ENCODE measurements at regions not wholly inside any gene's neighbourhood (a gene's known extent, or its start where the extent isn't known, plus 50 kb on each side); places are given as distances from the start of the nearest gene placed in this dataset.

GRCh38 chr11:69395287-69395686 lies 86.2 kb upstream of the LINC01488 start:
- DNase-seq: no peak

- no peak for DNase-seq
Measured at GRCh38 chr11:69396051-69396947, 85.2 kb upstream of the LINC01488 start.

- no peak for DNase-seq
Measured at GRCh38 chr11:69396948-69397307, 84.5 kb upstream of the LINC01488 start.

GRCh38 chr11:69397732-69398131 lies 83.7 kb upstream of the LINC01488 start:
- no peak for DNase-seq

- no peak for DNase-seq
Measured at GRCh38 chr11:69398529-69399492, 82.7 kb upstream of the LINC01488 start.

- no peak for DNase-seq
Measured at GRCh38 chr11:69400140-69400539, 81.3 kb upstream of the LINC01488 start.

GRCh38 chr11:69400771-69401590 lies 80.5 kb upstream of the LINC01488 start:
- no peak for DNase-seq

- no peak for DNase-seq
Measured at GRCh38 chr11:69401715-69402114, 79.7 kb upstream of the LINC01488 start.

GRCh38 chr11:69402251-69402887 lies 79.1 kb upstream of the LINC01488 start:
- DNase-seq: no peak

GRCh38 chr11:69403556-69404215 lies 77.8 kb upstream of the LINC01488 start:
- no peak for DNase-seq

GRCh38 chr11:69406060-69406459 lies 75.4 kb upstream of the LINC01488 start:
- no peak for DNase-seq

GRCh38 chr11:69409812-69410645 lies 71.4 kb upstream of the LINC01488 start:
- DNase-seq: peak; percentile 11

- DNase-seq: no peak
Measured at GRCh38 chr11:69411257-69411924, 70.1 kb upstream of the LINC01488 start.

- no peak for DNase-seq
Measured at GRCh38 chr11:69413015-69413801, 68.3 kb upstream of the LINC01488 start.

GRCh38 chr11:69413993-69414392 lies 67.5 kb upstream of the LINC01488 start:
- DNase-seq: no peak

GRCh38 chr11:69414773-69415187 lies 66.7 kb upstream of the LINC01488 start:
- no peak for DNase-seq

GRCh38 chr11:69415411-69416142 lies 65.9 kb upstream of the LINC01488 start:
- no peak for DNase-seq

- no peak for DNase-seq
Measured at GRCh38 chr11:69416143-69416515, 65.3 kb upstream of the LINC01488 start.
